WTC11 (cell line): ENCODE measurements at regions not wholly inside any gene's neighbourhood (a gene's known extent, or its start where the extent isn't known, plus 50 kb on each side); places are given as distances from the start of the nearest gene placed in this dataset.

ENCODE experiments used
- ATAC-seq: fragments of 200-7000 bp; cut with Tn5 transposase; 2 replicates; pipeline ENCODE4 v1.10.0; 2021; ENCODE audit warnings: mild to moderate bottlenecking, moderate library complexity
- CTCF ChIA-PET: fragments of 300-600 bp; sonication (Branson Sonifier 250); formaldehyde crosslinking; loops from one replicate; lab custom pipeline; 2021; ENCODE audit warnings: antibody characterized with exemption; lab: Charles Lee
- POLR2A ChIA-PET: fragments of 350-600 bp; sonication (Branson Sonifier 250); formaldehyde crosslinking; loops from one replicate; lab custom pipeline; 2021; ENCODE audit warnings: antibody characterized with exemption; lab: Charles Lee
- DNase-seq: peaks from one replicate; pipeline ENCODE4 v3.0.0; 2021; ENCODE audit warnings: low spot score
- H3K27ac Mint-ChIP-seq: 2 replicates; pipeline ENCODE4 v1.8.0; 2021; ENCODE audit warnings: mixed read lengths
- H3K27me3 Mint-ChIP-seq: 2 replicates; pipeline ENCODE4 v1.8.0; 2021; ENCODE audit warnings: low read depth, mild to moderate bottlenecking, moderate library complexity, mixed read lengths
- H3K36me3 Mint-ChIP-seq: 2 replicates; pipeline ENCODE4 v1.8.0; 2021; ENCODE audit warnings: mixed read lengths
- H3K4me1 Mint-ChIP-seq: 2 replicates; pipeline ENCODE4 v1.8.0; 2022; ENCODE audit warnings: mixed read lengths
- H3K4me3 Mint-ChIP-seq: 2 replicates; pipeline ENCODE4 v1.8.0; 2021; ENCODE audit warnings: mild to moderate bottlenecking, moderate library complexity, mixed read lengths
- H3K9me3 Mint-ChIP-seq: 2 replicates; pipeline ENCODE4 v1.8.0; 2021; ENCODE audit warnings: mixed read lengths
- AR ChIP-seq: fragments of 250-450 bp; sonication (Bioruptor Pico); IDR thresholded peaks from 2 replicates; pipeline ENCODE4 v1.9.0; 2021; ENCODE audit warnings: mild to moderate bottlenecking
- ATF2 ChIP-seq: sonication (generic); formaldehyde crosslinking; IDR thresholded peaks from 2 replicates; pipeline ENCODE4 v1.8.1; 2022; ENCODE audit warnings: low read depth, missing genetic modification reagents, borderline replicate concordance
- ATF3 ChIP-seq: sonication (generic); formaldehyde crosslinking; conservative IDR thresholded peaks from 2 replicates; pipeline ENCODE4 v1.8.1; 2022; ENCODE audit warnings: mild to moderate bottlenecking, missing genetic modification reagents
- CREM ChIP-seq: sonication (generic); formaldehyde crosslinking; IDR thresholded peaks from 2 replicates; pipeline ENCODE4 v1.8.1; 2022; ENCODE audit warnings: mild to moderate bottlenecking, missing genetic modification reagents, moderate library complexity
- E2F1 ChIP-seq: sonication (generic); formaldehyde crosslinking; IDR thresholded peaks from 2 replicates; pipeline ENCODE4 v1.8.0; 2022; ENCODE audit warnings: mild to moderate bottlenecking, missing genetic modification reagents
- ELF4 ChIP-seq: sonication (generic); formaldehyde crosslinking; IDR thresholded peaks from 2 replicates; pipeline ENCODE4 v1.8.1; 2022; ENCODE audit warnings: low read depth, mild to moderate bottlenecking, moderate library complexity, missing genetic modification reagents
- FOXP4 ChIP-seq: sonication (generic); formaldehyde crosslinking; IDR thresholded peaks from 2 replicates; pipeline ENCODE4 v1.8.0; 2022; ENCODE audit warnings: mild to moderate bottlenecking, missing genetic modification reagents
- HMGA2 ChIP-seq: fragments of 250-450 bp; sonication (Bioruptor Pico); IDR thresholded peaks from 2 replicates; pipeline ENCODE4 v1.4.0; 2021; ENCODE audit warnings: mild to moderate bottlenecking, moderate library complexity
- IRF2 ChIP-seq: sonication (generic); formaldehyde crosslinking; IDR thresholded peaks from 2 replicates; pipeline ENCODE4 v1.8.0; 2022; ENCODE audit warnings: low read depth, missing genetic modification reagents, borderline replicate concordance
- JAZF1 ChIP-seq: fragments of 250-450 bp; sonication (Bioruptor Pico); IDR thresholded peaks from 2 replicates; pipeline ENCODE4 v1.9.0; 2021; ENCODE audit warnings: moderate library complexity, mild to moderate bottlenecking, inconsistent platforms
- MXD4 ChIP-seq: fragments of 250-450 bp; sonication (Bioruptor Pico); IDR thresholded peaks from 2 replicates; pipeline ENCODE4 v1.8.0; 2021; ENCODE audit warnings: mild to moderate bottlenecking, moderate library complexity, borderline replicate concordance
- NFYB ChIP-seq: sonication (generic); formaldehyde crosslinking; conservative IDR thresholded peaks from 2 replicates; pipeline ENCODE4 v1.8.0; 2022; ENCODE audit warnings: low read depth, missing genetic modification reagents
- OVOL2 ChIP-seq: fragments of 250-450 bp; sonication (Bioruptor Pico); IDR thresholded peaks from 2 replicates; pipeline ENCODE4 v1.9.0; 2021; ENCODE audit warnings: mild to moderate bottlenecking, borderline replicate concordance
- PRDM15 ChIP-seq: sonication (generic); formaldehyde crosslinking; IDR thresholded peaks from 2 replicates; pipeline ENCODE4 v1.8.0; 2022; ENCODE audit warnings: missing genetic modification reagents
- SMAD4 ChIP-seq: sonication (generic); formaldehyde crosslinking; IDR thresholded peaks from 2 replicates; pipeline ENCODE4 v1.8.0; 2022; ENCODE audit warnings: mild to moderate bottlenecking, missing genetic modification reagents
- TCF7 ChIP-seq: sonication (generic); formaldehyde crosslinking; IDR thresholded peaks from 2 replicates; pipeline ENCODE4 v1.8.0; 2022; ENCODE audit warnings: mild to moderate bottlenecking, low read depth, missing genetic modification reagents, moderate library complexity
- TEAD1 ChIP-seq: sonication (generic); formaldehyde crosslinking; IDR thresholded peaks from 2 replicates; pipeline ENCODE4 v1.8.0; 2022; ENCODE audit warnings: mild to moderate bottlenecking, missing genetic modification reagents
- ZNF138 ChIP-seq: sonication (generic); formaldehyde crosslinking; conservative IDR thresholded peaks from 2 replicates; pipeline ENCODE4 v1.8.1; 2022; ENCODE audit warnings: mild to moderate bottlenecking, moderate library complexity, missing genetic modification reagents
- ZNF232 ChIP-seq: sonication (generic); formaldehyde crosslinking; IDR thresholded peaks from 2 replicates; pipeline ENCODE4 v1.8.0; 2022; ENCODE audit warnings: mild to moderate bottlenecking, missing genetic modification reagents

- Mint-ChIP-seq H3K27me3 (no peaks in the 10 kb centered on the region), H3K4me3 (no peak overlapping the region), H3K27ac (no peak overlapping the region), H3K9me3 (peaks cover 2% of the 10 kb centered on the region; the same call in 1 of the 2 replicates), H3K36me3 (no peaks in the 10 kb centered on the region), H3K4me1 (peaks cover 10% of the 10 kb centered on the region)
- ATAC-seq (no peak), DNase-seq (no peak)
- TF ChIP-seq TEAD1 (CRISPR knock-in tag): no peak
- ChIA-PET CTCF (no interaction called here), POLR2A (no interaction called here)
These were observed 91.5 kb upstream of the ETS2 start for GRCh38 chr21:38714039-38714817.

- Mint-ChIP-seq H3K36me3 (no peaks in the 10 kb centered on the region), H3K4me1 (peaks cover 8% of the 10 kb centered on the region), H3K9me3 (no peaks in the 10 kb centered on the region), H3K27ac (no peak overlapping the region), H3K27me3 (no peaks in the 10 kb centered on the region), H3K4me3 (no peak overlapping the region)
- ChIA-PET CTCF (no interaction called here), POLR2A (no interaction called here)
- ATAC-seq: no peak
- TF ChIP-seq IRF2 (no peak), ZNF232 (CRISPR knock-in tag) (no peak), ELF4 (CRISPR knock-in tag) (no peak), CREM (no peak), NFYB (CRISPR knock-in tag) (no peak), FOXP4 (CRISPR knock-in tag) (no peak), PRDM15 (no peak), TEAD1 (CRISPR knock-in tag) (no peak), TCF7 (no peak), ZNF138 (CRISPR knock-in tag) (no peak), ATF3 (no peak), MXD4 (CRISPR knock-in tag) (no peak), JAZF1 (no peak), AR (CRISPR knock-in tag) (no peak), E2F1 (no peak), OVOL2 (CRISPR knock-in tag) (no peak), ATF2 (CRISPR knock-in tag) (no peak), HMGA2 (CRISPR knock-in tag) (no peak), SMAD4 (CRISPR knock-in tag) (no peak)
- no peak for DNase-seq
These were observed 90.7 kb upstream of the ETS2 start for GRCh38 chr21:38714999-38715398.
